Mesothelial cell of epicardium (in vitro differentiated cells): ENCODE measurements at regions not wholly inside any gene's neighbourhood (a gene's known extent, or its start where the extent isn't known, plus 50 kb on each side); places are given as distances from the start of the nearest gene placed in this dataset.
"Not testable (repeated sequence)": the region's sequence is repeated elsewhere in the genome, so short reads cannot be mapped to it uniquely, and the experiment has no call there.

Source experiments
- DNase-seq, 2 experiments: peaks; one replicate each; pipeline ENCODE4 v3.0.0; 2021; ENCODE audit warnings: low spot score in 2 of 2; ENCODE audit not compliant: unreplicated experiment in 2 of 2
- H3K27ac Mint-ChIP-seq: 2 replicates; pipeline ENCODE4 v1.8.0; 2021; ENCODE audit warnings: mixed read lengths
- H3K27me3 Mint-ChIP-seq: 2 replicates; pipeline ENCODE4 v1.8.0; 2021; ENCODE audit warnings: low read depth, mixed read lengths
- H3K36me3 Mint-ChIP-seq: 2 replicates; pipeline ENCODE4 v1.8.0; 2021; ENCODE audit warnings: mixed read lengths
- H3K4me1 Mint-ChIP-seq: 2 replicates; pipeline ENCODE4 v1.8.0; 2021; ENCODE audit warnings: mixed read lengths
- H3K4me3 Mint-ChIP-seq: 2 replicates; pipeline ENCODE4 v1.8.0; 2021; ENCODE audit warnings: mild to moderate bottlenecking, moderate library complexity, mixed read lengths
- H3K9me3 Mint-ChIP-seq: 2 replicates; pipeline ENCODE4 v1.8.0; 2021; ENCODE audit warnings: mixed read lengths

DNA sequence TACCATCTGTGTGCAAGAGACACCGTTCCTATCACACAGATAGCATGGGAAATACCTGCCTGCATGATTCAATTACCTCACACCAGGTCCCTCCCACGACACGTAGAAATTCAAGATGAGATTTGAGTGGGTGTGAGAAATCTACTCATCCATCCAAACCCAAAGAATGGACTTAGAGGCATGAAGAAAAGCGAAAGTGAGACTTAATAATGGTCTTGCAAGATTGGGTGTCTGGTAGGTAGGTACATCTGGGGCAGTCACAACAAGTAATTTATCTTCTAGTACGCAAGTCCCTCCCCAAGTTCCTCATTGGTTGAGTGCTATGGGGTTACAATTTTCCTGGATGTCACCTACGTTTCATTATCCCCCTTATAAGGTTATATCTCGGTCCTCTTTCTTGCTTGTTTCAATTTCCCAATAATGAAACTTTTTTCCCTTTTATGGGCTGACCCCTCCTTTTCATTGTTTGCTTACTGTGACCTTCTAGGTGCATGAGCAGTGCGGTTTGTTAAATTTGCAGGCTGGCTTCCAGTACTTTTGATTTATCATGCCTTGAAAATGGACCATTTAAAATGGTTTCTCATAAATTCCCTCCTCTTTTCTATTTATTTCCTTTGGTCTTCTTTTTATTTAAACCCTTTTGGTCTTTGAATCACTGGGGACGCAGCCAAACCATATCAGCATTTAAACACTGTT, 63.1 kb upstream of the ZNF658 start:
- H3K4me1 Mint-ChIP-seq, H3K27ac Mint-ChIP-seq, H3K4me3 Mint-ChIP-seq, H3K27me3 Mint-ChIP-seq, DNase-seq, H3K36me3 Mint-ChIP-seq, H3K9me3 Mint-ChIP-seq: not testable (repeated sequence)
